CD4-positive, alpha-beta memory T cell (primary cell): ENCODE measurements at regions not wholly inside any gene's neighbourhood (a gene's known extent, or its start where the extent isn't known, plus 50 kb on each side); places are given as distances from the start of the nearest gene placed in this dataset.

Experiments
- CTCF ChIA-PET: fragments of 350-600 bp; sonication (Branson Sonifier 250); formaldehyde crosslinking; loops from one replicate; lab custom pipeline; 2021; ENCODE audit warnings: inconsistent platforms; ENCODE audit not compliant: partially characterized antibody; lab: Charles Lee
- POLR2A ChIA-PET: fragments of 350-600 bp; sonication (Branson Sonifier 250); formaldehyde crosslinking; loops from one replicate; lab custom pipeline; 2021; ENCODE audit not compliant: partially characterized antibody; lab: Charles Lee
- DNase-seq, 5 donors: peaks; one replicate each; pipeline versions ENCODE4 v3.0.0 to v3.0.0-alpha.2; 2020 to 2022; ENCODE audit warnings: mixed read lengths in 1 of 5
- H3K27ac ChIP-seq: one replicate; pipeline ENCODE4 v1.7.0; 2013; ENCODE audit warnings: low read depth, low read length
- H3K27me3 ChIP-seq: 2 replicates; pipeline ENCODE4 v1.7.0; 2013; ENCODE audit warnings: mild to moderate bottlenecking, low read length, moderate library complexity; ENCODE audit not compliant: insufficient read depth
- H3K36me3 ChIP-seq: 2 replicates; pipeline ENCODE4 v1.7.0; 2013; ENCODE audit warnings: mild to moderate bottlenecking, low read length, moderate library complexity; ENCODE audit not compliant: insufficient read depth
- H3K4me1 ChIP-seq: 2 replicates; pipeline ENCODE4 v1.7.0; 2013; ENCODE audit warnings: mild to moderate bottlenecking, low read length, moderate library complexity; ENCODE audit not compliant: insufficient read depth
- H3K4me3 ChIP-seq, 2 donors: one replicate each; pipeline ENCODE4 v1.7.0; 2013; ENCODE audit warnings: low read length in 2 of 2, mild to moderate bottlenecking in 1 of 2
- H3K9me3 ChIP-seq, 2 donors: one replicate each; pipeline ENCODE4 v1.7.0; 2013; ENCODE audit warnings: low read length in 2 of 2, control low read depth in 1 of 2; ENCODE audit not compliant: control insufficient read depth in 1 of 2
- H3K27ac Mint-ChIP-seq, 7 donors: one replicate each; pipeline ENCODE4 v1.8.0; 2020 to 2021; ENCODE audit warnings: mixed read lengths in 7 of 7, mild to moderate bottlenecking in 6 of 7, inconsistent platforms in 3 of 7, moderate library complexity in 3 of 7
- H3K27me3 Mint-ChIP-seq, 2 donors: one replicate each; pipeline ENCODE4 v1.8.0; 2020 to 2021; ENCODE audit warnings: mixed read lengths in 2 of 2
- H3K36me3 Mint-ChIP-seq, 2 donors: one replicate each; pipeline ENCODE4 v1.8.0; 2020 to 2021; ENCODE audit warnings: mixed read lengths in 2 of 2, inconsistent platforms in 1 of 2, mild to moderate bottlenecking in 1 of 2
- H3K4me1 Mint-ChIP-seq, 4 donors: one replicate each; pipeline ENCODE4 v1.8.0; 2020 to 2021; ENCODE audit warnings: mixed read lengths in 4 of 4, mild to moderate bottlenecking in 1 of 4
- H3K4me3 Mint-ChIP-seq, 8 donors: one replicate each; pipeline ENCODE4 v1.8.0; 2020 to 2021; ENCODE audit warnings: mixed read lengths in 8 of 8, mild to moderate bottlenecking in 7 of 8, moderate library complexity in 6 of 8, inconsistent platforms in 3 of 8
- H3K9me3 Mint-ChIP-seq, 8 donors: one replicate each; pipeline ENCODE4 v1.8.0; 2020 to 2021; ENCODE audit warnings: mixed read lengths in 8 of 8, mild to moderate bottlenecking in 5 of 8, inconsistent platforms in 3 of 8, moderate library complexity in 1 of 8
- intact Hi-C: fragments of 100-400 bp; cut with micrococcal nuclease; formaldehyde crosslinking; loops from one replicate; pipeline ENCODE4 v1.15.1; 2023

DNA sequence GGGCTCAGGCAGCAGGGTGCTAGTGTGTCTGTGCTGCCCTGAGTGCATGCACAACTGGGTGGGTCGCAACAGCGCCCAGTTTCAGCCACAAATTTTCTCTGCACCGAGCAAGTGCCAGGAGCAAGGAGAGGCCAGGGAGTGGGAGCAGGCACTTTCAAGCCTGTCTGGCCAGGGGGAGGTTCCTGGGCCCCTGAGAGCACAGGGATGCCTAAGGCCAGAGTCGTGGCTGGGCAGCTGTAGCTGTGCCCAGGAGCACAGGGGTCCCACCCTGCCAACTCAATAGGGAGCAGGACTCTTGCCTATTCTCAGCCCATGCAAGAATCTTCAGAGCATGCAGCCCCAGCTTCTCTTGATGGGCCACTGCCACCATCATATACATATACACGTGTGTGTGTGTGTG, 1577.4 kb downstream of the KCNT2 start:
- no peak overlapping the region for H3K4me3 Mint-ChIP-seq
- Histone ChIP-seq H3K27me3 (no peaks in the 10 kb centered on the region), H3K9me3 (peaks cover 0 to 8% of the 10 kb centered on the region in 2 donors), H3K27ac (no peak overlapping the region), H3K4me3 (no peak overlapping the region), H3K36me3 (no peaks in the 10 kb centered on the region), H3K4me1 (no peaks in the 10 kb centered on the region)
- H3K36me3 Mint-ChIP-seq = no peaks in the 10 kb centered on the region
- no peak for DNase-seq
- peaks cover 0 to 16% (median 7%) of the 10 kb centered on the region in 8 donors for H3K9me3 Mint-ChIP-seq
- no peaks in the 10 kb centered on the region for H3K27me3 Mint-ChIP-seq
- ChIA-PET CTCF (no interaction called here), POLR2A (no interaction called here)
- intact Hi-C loops = no loop called here
- no peaks in the 10 kb centered on the region for H3K4me1 Mint-ChIP-seq
- H3K27ac Mint-ChIP-seq = no peak overlapping the region

DNA sequence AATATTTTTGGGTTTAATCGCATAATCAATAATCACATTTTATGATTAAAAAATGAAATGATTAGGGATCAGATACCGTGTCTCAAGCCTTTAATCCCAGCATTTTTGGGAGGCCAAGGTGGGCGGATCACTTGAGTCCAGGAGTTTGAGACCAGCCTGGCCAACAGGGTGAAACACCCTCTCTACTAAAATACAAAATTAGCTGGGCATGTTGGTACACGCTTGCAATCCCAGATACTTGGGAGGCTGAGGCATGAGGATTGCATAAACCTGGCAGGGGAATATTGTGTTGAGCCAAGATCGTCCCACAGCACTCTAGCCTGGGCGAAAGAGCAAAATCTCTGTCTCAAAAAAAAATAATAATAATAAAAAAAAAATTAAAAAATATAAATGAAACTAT, 1581.4 kb downstream of the KCNT2 start:
- intact Hi-C loops = no loop called here
- CTCF ChIA-PET = no interaction called here
- no peak overlapping the region for H3K27ac Mint-ChIP-seq
- POLR2A ChIA-PET = no interaction called here
- no peaks in the 10 kb centered on the region for H3K36me3 Mint-ChIP-seq
- H3K9me3 ChIP-seq = peaks cover 0 to 8% of the 10 kb centered on the region in 2 donors
- no peak overlapping the region for H3K4me3 Mint-ChIP-seq
- no peaks in the 10 kb centered on the region for H3K36me3 ChIP-seq
- no peak overlapping the region for H3K27ac ChIP-seq
- no peaks in the 10 kb centered on the region for H3K27me3 Mint-ChIP-seq
- no peaks in the 10 kb centered on the region for H3K4me1 Mint-ChIP-seq
- H3K4me3 ChIP-seq = no peak overlapping the region
- peaks cover 0 to 12% (median 4%) of the 10 kb centered on the region in 8 donors for H3K9me3 Mint-ChIP-seq
- no peak for DNase-seq
- H3K27me3 ChIP-seq = no peaks in the 10 kb centered on the region
- H3K4me1 ChIP-seq = no peaks in the 10 kb centered on the region

DNA sequence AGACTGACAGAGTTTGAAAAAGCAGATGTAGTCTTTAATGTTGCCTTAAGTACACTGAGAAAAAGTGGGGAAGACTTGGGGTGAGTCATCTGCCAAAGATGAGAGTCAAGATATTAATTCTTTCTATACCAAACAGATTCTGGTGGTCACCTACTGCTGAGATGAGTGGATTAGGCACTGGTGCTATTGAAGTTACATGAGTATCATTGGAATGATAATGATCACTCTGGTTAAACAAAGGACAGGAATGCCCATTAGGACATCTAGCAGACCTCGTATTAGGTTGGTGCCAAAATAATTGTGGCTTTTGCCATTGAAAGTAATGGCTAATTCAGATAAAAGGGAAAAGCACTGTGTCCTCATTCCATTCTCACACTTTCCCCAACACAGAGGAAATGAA, 1588.9 kb downstream of the KCNT2 start:
- CTCF ChIA-PET = no interaction called here
- Mint-ChIP-seq H3K36me3 (no peaks in the 10 kb centered on the region), H3K4me1 (no peaks in the 10 kb centered on the region), H3K4me3 (no peak overlapping the region), H3K27ac (no peak overlapping the region), H3K27me3 (no peaks in the 10 kb centered on the region), H3K9me3 (peaks cover 0 to 5% (median 1%) of the 10 kb centered on the region in 8 donors)
- no peaks in the 10 kb centered on the region for H3K27me3 ChIP-seq
- DNase-seq = no peak
- no peak overlapping the region for H3K27ac ChIP-seq
- H3K4me3 ChIP-seq = no peak overlapping the region
- POLR2A ChIA-PET = no interaction called here
- H3K4me1 ChIP-seq = no peaks in the 10 kb centered on the region
- H3K36me3 ChIP-seq = no peaks in the 10 kb centered on the region
- intact Hi-C loops = no loop called here
- H3K9me3 ChIP-seq = no peaks in the 10 kb centered on the region

DNA sequence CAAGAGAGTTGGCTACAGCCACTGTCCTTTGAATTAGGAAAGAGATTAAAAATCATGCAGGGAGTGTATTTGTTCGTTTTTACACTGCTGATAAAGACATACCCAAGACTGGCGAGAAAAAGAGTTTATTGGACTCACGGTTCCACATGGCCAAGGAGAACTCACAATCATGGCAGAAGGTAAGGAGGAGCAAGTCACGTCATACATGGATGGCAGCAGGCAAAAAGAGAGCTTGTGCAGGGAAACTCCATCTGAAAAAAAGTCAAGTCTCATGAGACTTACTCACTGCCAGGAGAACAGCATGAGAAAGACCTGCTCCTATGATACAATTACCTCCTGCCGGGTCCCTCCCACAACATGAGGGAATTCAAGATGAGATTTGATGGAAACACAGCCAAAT, 1595.2 kb downstream of the KCNT2 start:
- H3K4me3 ChIP-seq = no peak overlapping the region
- Mint-ChIP-seq H3K27ac (no peak overlapping the region), H3K4me3 (no peak overlapping the region), H3K9me3 (peaks cover 0 to 9% (median 5%) of the 10 kb centered on the region in 8 donors), H3K27me3 (no peaks in the 10 kb centered on the region), H3K4me1 (no peaks in the 10 kb centered on the region), H3K36me3 (no peaks in the 10 kb centered on the region)
- H3K27me3 ChIP-seq = no peaks in the 10 kb centered on the region
- no peaks in the 10 kb centered on the region for H3K4me1 ChIP-seq
- no peaks in the 10 kb centered on the region for H3K36me3 ChIP-seq
- no peaks in the 10 kb centered on the region for H3K9me3 ChIP-seq
- CTCF ChIA-PET = no interaction called here
- H3K27ac ChIP-seq = no peak overlapping the region
- DNase-seq = no peak
- POLR2A ChIA-PET = no interaction called here
- intact Hi-C loops = no loop called here

DNA sequence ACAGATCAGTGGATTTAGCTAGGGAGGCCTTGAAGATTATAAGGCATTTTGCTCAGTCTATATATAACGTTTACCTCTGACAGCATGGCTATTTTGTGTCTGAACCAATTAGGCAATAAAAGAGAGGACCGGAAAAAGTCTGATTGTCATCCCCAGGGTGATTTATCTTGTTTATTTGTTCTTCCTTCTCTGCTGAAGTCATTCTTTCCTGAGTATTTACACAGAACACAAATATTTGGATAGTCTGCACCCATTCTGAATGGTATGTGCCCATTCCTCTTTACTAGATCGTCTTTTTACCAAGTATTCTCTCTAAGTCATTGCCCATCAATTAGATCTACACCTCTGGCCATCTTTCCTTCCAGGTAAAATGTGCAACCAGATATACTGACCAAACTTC, 1602.9 kb downstream of the KCNT2 start:
- intact Hi-C loops = no loop called here
- no peaks in the 10 kb centered on the region for H3K4me1 ChIP-seq
- POLR2A ChIA-PET = no interaction called here
- no peaks in the 10 kb centered on the region for H3K36me3 ChIP-seq
- DNase-seq = no peak
- no peaks in the 10 kb centered on the region for H3K27me3 ChIP-seq
- H3K4me3 ChIP-seq = no peak overlapping the region
- no peaks in the 10 kb centered on the region for H3K4me1 Mint-ChIP-seq
- no peaks in the 10 kb centered on the region for H3K9me3 ChIP-seq
- H3K27me3 Mint-ChIP-seq = no peaks in the 10 kb centered on the region
- CTCF ChIA-PET = no interaction called here
- no peak overlapping the region for H3K4me3 Mint-ChIP-seq
- no peak overlapping the region for H3K27ac ChIP-seq
- no peak overlapping the region for H3K27ac Mint-ChIP-seq
- no peaks in the 10 kb centered on the region for H3K9me3 Mint-ChIP-seq
- H3K36me3 Mint-ChIP-seq = no peaks in the 10 kb centered on the region

DNA sequence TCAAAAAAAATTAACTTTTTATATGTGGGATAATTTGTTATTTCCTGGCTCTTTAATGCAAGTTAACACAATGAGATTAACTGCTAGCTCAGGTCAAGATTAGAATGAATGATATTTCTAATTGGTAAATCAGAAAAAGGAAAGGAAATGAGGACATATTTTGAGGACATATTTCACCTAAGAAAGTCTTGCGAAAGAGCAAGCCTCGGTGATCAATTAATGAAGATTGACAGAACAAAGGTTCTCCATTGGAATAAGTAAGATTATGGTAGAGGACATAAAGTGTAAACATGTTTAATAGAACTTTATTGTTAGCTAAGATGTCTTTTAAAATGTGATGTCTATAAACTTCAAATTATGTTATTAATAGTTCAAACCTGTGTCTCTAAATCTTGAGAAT, 1617.8 kb downstream of the KCNT2 start:
- H3K36me3 Mint-ChIP-seq = no peaks in the 10 kb centered on the region
- intact Hi-C loops = no loop called here
- no peaks in the 10 kb centered on the region for H3K9me3 Mint-ChIP-seq
- no peaks in the 10 kb centered on the region for H3K4me1 Mint-ChIP-seq
- no peak overlapping the region for H3K4me3 ChIP-seq
- H3K27me3 Mint-ChIP-seq = no peaks in the 10 kb centered on the region
- H3K4me1 ChIP-seq = no peaks in the 10 kb centered on the region
- no peak overlapping the region for H3K27ac ChIP-seq
- H3K36me3 ChIP-seq = no peaks in the 10 kb centered on the region
- no peak for DNase-seq
- no peak overlapping the region for H3K4me3 Mint-ChIP-seq
- no peaks in the 10 kb centered on the region for H3K9me3 ChIP-seq
- no peak overlapping the region for H3K27ac Mint-ChIP-seq
- ChIA-PET CTCF (no interaction called here), POLR2A (no interaction called here)
- H3K27me3 ChIP-seq = no peaks in the 10 kb centered on the region

DNA sequence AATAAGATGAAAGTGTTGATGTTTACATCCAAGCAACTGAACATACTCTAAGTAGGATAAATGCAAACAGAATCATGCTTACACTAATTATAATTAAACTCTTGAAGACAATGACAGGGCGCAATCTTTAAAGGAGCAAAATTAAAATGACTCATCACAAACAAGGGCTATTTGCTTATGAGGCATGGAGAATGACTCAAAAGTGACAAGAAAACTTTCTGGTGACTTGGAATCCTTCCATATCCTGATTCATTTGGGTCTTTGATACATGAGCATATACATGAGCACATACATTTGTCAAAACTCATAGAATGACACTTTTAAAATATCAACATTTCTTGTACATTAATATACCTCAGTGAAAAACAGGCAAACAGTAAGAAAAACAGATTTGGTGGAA, 1632.3 kb downstream of the KCNT2 start:
- Histone ChIP-seq H3K27ac (no peak overlapping the region), H3K36me3 (no peaks in the 10 kb centered on the region), H3K9me3 (no peaks in the 10 kb centered on the region), H3K4me1 (no peaks in the 10 kb centered on the region), H3K4me3 (no peak overlapping the region), H3K27me3 (no peaks in the 10 kb centered on the region)
- no peak for DNase-seq
- Mint-ChIP-seq H3K9me3 (peaks cover 0 to 3% (median 0%) of the 10 kb centered on the region in 8 donors), H3K4me3 (no peak overlapping the region), H3K36me3 (no peaks in the 10 kb centered on the region), H3K4me1 (no peaks in the 10 kb centered on the region), H3K27ac (no peak overlapping the region), H3K27me3 (no peaks in the 10 kb centered on the region)
- CTCF ChIA-PET = no interaction called here
- intact Hi-C loops = no loop called here
- POLR2A ChIA-PET = no interaction called here

DNA sequence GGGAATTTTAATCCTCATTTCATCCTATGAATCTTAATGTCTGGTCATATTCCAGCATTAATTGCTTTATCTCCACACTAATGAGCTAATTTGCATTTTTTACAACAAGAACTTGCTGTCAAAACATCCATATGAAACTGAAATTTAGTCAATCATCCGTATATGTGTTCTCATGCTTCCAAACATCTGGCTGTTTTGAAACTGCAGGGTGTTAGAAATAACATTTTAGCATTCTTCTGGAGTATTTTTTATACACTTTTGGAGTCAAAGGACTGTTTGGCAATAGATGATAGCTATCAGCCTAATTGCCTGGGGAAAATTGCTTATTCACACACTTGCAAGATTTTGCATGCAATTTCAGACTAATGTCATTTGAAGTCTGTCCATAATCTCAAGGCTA, 1639.3 kb downstream of the KCNT2 start:
- Mint-ChIP-seq H3K27ac (no peak overlapping the region), H3K4me3 (no peak overlapping the region), H3K4me1 (no peaks in the 10 kb centered on the region), H3K36me3 (no peaks in the 10 kb centered on the region), H3K27me3 (peaks cover 0 to 1% of the 10 kb centered on the region in 2 donors), H3K9me3 (peaks cover 0 to 1% (median 0%) of the 10 kb centered on the region in 8 donors)
- POLR2A ChIA-PET = no interaction called here
- no peak for DNase-seq
- Histone ChIP-seq H3K27ac (no peak overlapping the region), H3K9me3 (no peaks in the 10 kb centered on the region), H3K4me3 (no peak overlapping the region), H3K27me3 (no peaks in the 10 kb centered on the region), H3K36me3 (no peaks in the 10 kb centered on the region), H3K4me1 (no peaks in the 10 kb centered on the region)
- intact Hi-C loops = no loop called here
- CTCF ChIA-PET = no interaction called here
